GM19193 (cell line): ENCODE measurements at regions not wholly inside any gene's neighbourhood (a gene's known extent, or its start where the extent isn't known, plus 50 kb on each side); places are given as distances from the start of the nearest gene placed in this dataset.

ENCODE experiments used
- POLR2A ChIP-seq: IDR thresholded peaks from 4 replicates; pipeline ENCODE4 v1.6.1; 2011; ENCODE audit not compliant: insufficient read depth, insufficient read length; ENCODE audit errors: extremely low read depth

DNA sequence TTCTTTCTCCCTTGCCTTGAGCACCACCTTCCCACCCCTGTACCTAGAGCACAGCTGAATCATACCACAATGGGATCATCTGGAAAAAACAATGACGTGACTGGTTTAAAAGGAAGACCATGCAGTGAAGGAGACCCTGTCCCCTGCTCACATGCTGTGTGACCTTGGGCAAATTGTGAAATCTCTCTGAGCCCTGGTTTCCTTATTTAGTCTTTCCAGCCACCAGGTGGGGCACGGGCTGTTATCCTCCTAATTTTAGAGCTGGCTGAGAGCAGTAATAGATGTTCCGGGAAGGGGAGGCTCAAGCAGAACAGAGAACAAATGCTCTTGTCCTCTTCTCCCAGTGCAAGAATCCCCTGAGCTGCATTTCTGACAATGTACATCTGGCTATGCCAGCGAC is 198.3 kb downstream of the RPS24 start:
- no peak for TF ChIP-seq POLR2A

DNA sequence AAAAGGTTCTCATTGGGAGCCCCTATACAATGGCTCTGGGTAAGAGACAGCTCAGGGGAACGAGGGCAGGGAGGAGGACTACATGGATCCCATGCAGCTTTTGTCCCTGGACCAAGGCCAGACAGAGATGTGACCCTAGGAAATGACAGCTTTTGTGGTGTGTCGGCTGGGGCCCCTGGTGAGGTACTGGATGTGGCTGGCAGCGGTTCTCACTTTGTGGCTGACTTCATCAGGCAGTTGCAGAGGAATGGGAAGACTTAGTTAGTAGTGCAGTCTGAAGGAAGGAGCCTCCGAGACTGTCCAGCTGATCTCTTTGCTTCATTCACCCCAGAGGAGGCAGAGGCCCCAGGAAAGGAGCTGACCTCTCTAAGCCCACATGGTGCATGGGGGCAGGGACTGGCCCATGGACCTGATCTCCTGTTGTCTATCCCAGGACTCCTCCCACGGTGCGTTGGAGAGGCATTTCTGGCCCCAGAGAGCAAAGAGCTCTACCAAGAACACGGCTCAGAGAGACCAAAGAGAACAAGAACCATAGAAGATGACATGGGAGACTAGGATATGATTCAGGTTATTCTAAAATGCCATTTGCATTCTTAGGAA is 202.9 kb downstream of the RPS24 start:
- TF ChIP-seq POLR2A: no peak

DNA sequence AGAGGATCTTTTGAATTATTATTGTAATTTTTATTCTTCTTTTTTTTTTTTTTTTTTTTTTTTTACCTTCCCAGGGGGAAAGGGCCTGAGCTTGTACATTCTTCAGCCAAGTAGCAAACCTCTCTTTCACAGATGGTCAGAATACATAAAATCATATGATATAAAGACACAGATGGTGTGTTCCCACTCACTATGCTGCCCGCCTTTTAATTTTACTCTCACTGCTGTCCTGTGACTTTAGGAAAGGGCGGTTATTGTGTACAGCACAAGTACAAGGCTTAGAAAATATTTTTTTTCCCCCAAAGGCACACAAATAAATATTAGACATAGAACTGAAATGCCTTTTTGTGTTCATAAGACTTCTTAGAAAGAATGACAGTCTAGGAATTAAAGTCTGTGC is 213.6 kb downstream of the RPS24 start:
- TF ChIP-seq POLR2A: no peak

DNA sequence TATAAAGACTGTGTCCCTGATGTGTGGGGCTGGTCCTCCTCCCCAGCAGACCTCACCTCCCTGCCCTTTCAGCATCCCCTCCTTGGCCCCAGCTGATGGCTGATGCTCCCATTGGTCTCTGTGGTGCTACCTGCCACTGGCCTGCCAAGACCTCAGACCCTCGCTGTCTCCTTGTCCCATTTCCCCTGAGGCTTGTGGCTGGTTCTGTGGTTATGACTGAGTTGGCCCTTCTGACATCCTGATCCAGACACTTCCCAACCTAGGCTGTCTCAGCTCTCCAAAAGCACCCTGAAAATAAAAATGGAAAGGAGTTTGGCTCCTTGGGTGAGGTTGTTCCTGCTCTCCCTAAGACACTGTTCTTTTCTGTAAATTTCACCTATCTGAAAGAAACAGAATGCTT is 214.2 kb downstream of the RPS24 start:
- no peak for TF ChIP-seq POLR2A

DNA sequence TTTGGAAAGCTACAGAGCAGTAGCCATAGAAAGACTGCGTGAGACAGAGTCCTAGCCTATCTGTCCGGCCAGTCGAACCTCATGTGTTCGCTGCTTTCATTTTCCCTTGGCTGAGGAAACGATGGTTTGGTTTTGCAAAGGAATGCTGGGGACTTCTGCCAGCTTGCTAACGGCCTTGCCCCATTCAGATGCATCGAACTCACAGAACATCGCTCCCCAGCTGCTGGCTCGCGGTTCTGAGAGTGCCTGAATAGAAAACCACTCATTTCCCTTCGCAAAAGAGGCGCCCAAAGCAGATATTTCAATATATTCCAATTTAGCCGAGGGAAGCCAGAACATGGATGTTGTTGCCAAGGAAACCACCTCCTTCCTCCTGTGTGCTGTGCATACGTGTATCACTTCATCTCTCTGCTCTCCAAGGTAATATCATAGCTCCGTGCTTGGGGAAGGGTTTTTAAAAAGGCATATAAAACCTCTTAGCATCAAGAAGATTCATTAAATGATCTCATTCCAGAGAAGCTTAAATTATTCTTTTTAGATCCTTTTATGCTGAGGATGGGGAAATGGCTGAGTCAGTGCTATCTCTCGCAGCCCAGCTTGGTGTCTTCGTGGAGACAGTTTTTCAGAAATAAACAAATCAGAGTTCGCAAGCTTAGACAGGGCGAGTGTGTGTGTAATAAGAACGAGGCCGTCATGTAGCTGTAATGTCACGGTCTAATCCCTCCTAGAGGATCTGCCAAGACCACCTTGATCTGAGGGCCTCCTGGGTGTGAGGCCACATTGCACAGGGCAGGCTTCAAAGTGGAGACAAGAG is 215.2 kb downstream of the RPS24 start:
- no peak for TF ChIP-seq POLR2A

DNA sequence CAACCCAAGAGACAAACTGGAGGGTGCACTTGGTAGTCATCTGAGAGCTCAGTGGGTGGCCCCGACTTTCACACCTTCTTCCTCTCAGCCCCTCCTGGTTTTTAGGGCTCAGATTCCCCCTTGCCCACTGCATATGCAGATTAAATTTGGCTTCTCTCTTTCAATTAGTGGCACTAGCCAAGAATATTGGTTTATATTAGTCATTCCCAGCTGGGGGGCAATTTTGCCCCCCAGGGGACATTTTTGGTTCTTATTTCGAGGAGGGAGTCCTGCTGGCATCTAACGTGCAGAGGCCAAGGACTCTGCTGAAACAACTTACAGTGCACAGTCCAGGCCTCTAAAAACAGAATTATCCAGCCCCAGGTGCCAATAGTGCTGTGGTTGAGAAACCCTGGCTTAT is 216.0 kb downstream of the RPS24 start:
- no peak for TF ChIP-seq POLR2A

DNA sequence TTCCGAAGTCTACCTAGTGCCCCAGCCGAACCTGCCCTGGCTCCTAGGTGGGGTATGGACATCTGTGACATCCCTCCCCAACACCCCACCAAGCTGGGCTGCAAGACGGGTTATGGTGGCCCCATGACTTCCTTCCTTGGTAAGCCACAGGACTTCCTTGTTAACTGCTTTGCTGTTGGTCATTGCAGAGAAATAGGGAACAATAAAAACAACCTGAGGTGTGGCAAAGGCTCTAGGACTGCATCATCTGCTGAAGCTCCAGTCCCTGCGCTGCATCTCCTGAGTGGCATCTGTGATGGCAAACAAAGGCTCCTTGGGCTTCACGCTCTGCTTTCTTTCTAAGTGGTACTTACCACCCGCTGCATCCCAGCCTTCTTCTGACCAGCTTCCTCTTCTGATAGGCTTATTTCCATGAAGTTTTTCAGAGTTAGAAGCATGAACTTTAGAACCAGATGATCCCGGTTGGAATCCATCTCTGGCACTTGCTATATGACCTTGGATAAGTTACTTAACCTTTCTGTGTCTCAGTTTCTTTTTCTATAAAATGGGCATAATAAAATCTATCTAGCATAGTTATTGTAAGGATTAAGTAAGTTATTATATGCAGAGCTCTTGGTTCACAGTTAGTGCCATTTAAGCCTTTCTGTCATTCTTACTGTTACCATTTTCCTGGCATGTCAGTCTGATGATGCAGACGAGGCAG is 216.8 kb downstream of the RPS24 start:
- TF ChIP-seq POLR2A: no peak

DNA sequence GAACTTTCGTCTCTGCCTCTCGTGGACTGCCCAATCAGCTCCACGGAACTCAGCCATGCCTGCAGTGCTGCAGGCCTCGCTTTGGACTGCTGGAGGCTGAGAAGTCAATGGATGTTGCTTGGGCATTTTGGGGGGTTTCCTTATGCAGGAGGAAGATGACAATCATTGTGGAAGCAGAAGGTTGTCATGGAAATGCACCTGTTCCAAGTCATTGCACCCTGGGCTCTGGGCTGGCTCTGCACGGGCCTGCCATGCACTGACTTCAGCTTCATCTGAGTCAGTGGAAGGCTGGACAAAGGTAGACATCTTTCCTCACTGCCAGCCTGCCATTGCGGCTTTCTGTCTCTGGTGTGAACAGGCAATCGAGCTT is 217.3 kb downstream of the RPS24 start:
- no peak for TF ChIP-seq POLR2A

DNA sequence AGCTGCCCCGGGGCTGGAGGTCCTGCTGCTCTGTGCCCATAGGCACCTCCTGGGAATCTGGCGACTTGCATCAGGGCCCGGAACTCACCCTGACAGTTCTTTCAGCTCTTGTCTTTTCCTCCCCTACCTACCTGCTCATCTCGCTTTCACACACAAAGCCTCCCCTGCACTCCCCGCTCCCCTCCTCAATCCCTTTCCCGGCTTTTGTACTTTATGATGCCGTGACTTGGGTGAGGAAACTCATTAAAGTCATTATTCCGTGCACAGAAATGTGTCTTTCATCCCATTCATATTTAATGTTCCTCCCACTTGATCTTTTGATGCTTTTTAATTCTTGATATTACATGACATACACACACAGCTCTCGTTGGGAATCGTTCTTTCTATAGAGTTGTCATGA is 218.6 kb downstream of the RPS24 start:
- TF ChIP-seq POLR2A: no peak

DNA sequence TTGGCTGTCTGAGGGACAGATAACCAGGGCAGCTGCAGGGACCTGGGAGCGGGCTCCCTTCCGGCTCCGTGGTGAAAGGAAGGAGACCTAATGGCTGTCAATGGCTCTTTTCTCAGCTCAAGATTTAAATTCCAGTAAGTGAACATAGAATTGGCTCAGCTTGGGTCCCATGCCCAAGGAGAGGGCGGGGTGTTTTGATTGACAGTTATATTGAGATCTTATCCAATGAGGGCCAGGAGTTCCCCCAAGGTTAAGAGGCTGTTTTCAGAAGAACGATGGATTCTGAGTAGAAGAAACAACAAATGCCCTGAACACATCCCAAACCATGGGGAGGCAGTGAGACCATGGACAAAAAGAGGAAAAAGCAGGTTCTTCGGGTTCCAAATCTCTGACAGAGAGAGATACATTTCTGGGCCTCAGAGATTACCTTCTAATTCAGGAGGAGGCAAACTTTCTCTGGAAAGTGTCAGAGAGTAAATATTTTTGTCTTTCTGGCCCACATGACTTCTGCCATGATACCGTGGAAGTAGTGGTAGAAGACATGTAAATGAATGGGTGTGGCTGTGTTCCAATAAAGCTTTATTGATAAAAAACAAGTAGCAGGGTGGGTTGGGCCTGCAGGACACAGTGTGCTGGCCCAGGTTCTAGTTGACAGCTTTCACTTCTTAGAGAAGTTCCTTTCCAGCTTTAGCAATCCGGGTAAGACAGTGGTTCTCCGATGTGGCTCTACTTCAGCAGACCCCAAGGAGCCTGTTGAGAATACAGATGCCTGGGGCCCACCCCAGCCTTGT is 219.6 kb downstream of the RPS24 start:
- TF ChIP-seq POLR2A: no peak

DNA sequence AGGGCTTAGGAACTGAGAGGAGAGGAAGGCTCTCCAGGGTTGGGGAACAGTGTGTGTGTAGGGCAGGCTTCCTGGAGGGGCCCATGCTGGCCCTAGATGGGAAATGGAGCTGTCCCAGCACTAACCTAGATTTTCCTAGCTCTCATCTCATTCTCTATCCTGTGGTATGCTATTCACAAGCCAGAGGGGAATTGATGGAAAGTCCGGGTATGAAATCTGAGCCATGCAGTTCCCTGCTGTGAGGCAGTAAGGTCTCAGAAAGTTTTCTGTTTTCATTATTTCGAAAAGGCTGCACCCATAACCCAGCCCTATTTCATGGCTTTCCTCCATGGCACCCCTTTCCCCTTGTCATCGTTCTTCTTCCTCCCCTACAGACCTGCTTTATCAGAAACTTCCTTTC is 220.3 kb downstream of the RPS24 start:
- no peak for TF ChIP-seq POLR2A

DNA sequence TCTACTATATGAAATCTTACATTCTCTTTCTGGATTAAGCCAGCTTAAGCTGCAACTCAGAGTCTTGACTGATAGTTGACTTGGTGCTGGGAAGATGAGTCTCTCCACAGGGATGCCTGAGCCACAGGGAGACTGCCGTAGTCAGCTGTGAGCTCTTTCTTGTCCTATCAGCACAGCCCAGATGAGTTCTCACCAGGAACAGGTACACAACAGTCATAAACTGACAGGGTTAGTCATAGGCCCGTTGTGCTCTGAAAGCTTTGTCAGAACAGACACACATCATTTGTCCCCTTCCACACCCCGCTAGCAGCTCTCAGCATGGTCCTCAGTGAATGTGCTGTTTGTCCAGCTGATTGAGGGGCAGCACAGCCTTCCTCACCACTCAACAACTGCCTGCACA is 221.6 kb downstream of the RPS24 start:
- no peak for TF ChIP-seq POLR2A

DNA sequence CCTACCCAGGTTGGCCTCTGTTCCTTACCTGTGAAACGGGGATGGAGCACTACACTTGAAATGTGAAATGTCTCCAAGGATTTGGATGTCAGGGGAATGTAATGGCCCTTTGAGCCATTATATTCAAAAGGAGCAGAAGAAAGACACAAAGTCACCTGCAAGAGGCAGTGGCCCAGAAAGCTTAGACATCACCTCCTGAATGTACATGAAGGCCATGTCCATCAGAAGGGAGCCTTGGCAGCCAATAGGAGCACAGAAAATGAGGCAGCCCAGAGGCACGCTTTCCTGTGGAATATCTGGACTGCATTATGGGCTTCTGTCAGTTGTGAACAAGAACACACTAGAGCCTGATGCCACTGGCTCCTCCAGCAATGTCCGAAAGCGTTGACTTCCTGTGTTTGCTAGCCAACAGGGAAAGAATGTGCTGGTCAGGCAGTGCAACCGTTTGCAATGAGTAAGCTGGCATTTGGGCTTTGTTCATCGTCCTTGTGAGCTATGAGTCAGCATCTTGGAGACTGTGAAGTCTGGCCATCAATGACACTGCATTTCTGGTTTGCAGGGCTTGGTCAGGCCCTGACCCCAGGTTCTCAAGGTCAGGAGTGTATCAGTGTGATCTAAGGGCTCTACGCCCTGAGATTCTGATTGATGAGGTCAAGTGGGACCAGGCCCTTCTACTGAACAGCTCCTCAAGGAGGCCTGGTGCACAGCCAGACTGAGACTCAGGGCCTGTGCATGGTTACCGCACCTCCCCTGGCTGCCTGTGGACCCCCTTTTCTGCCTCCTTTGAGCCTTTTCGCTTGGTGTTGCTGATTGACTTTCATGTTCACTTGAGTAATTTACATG is 222.4 kb downstream of the RPS24 start:
- no peak for TF ChIP-seq POLR2A

DNA sequence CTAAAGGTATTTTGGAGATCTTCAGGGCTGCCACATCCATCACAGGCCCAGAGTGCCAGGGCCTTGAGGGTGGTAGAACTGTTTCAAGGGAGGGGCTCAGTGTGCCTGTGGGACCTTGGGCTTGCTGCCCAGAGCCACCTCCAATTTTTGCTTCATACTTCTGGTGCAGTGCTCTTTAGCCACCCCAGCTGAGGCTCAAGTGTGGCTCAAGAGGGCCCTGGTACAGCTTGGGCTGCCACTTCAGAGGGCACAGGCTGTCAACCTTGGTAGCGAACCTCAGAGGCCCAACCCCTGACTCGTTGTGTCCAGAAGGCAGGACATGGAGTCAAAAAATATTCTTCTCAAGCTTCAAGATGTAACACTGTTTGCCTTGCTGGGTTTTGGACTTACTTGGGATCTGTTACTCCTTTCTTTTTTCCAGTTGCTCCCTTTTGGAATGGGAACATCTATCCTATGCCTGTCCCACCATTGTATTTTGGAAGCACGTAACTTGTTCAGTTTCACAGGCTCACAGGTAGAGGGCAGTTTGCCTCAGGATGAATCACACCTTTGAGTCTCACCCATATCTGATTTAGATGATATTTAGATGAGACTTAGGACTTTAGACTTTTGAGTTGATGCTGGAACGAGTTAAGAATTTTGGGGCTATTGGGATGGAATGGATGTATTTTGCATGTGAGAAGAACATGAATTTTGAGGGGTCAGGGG is 224.8 kb downstream of the RPS24 start:
- no peak for TF ChIP-seq POLR2A
